Naive thymus-derived CD8-positive, alpha-beta T cell (primary cell): ENCODE measurements at regions not wholly inside any gene's neighbourhood (a gene's known extent, or its start where the extent isn't known, plus 50 kb on each side); places are given as distances from the start of the nearest gene placed in this dataset.
"Not testable (repeated sequence)": the region's sequence is repeated elsewhere in the genome, so short reads cannot be mapped to it uniquely, and the experiment has no call there.

ENCODE experiments used
- ATAC-seq, 2 donors: fragments of 150-1000 bp; cut with Tn5 transposase in 1 of 2; sonication (Bioruptor Pico), chemical (Tn5 transposase) in 1 of 2; 1 replicate in 1 of 2; 2 replicates in 1 of 2; pipeline ENCODE4 v1.10.0; 2021; ENCODE audit warnings: mild to moderate bottlenecking in 2 of 2, moderate library complexity in 2 of 2
- POLR2A ChIA-PET: fragments of 350-600 bp; sonication (Branson Sonifier 250); formaldehyde crosslinking; loops from one replicate; lab custom pipeline; 2021; ENCODE audit warnings: antibody characterized with exemption; lab: Charles Lee
- DNase-seq, 10 donors: peaks; one replicate each; pipeline versions ENCODE4 v3.0.0 to v3.0.0-alpha.2; 2020 to 2022
- H3K27ac Mint-ChIP-seq, 10 donors: one replicate each; pipeline ENCODE4 v1.8.0; 2020 to 2022; ENCODE audit warnings: mild to moderate bottlenecking in 10 of 10, mixed read lengths in 10 of 10, moderate library complexity in 4 of 10, inconsistent platforms in 1 of 10
- H3K27me3 Mint-ChIP-seq, 5 donors: one replicate each; pipeline ENCODE4 v1.8.0; 2021 to 2022; ENCODE audit warnings: mixed read lengths in 5 of 5
- H3K36me3 Mint-ChIP-seq, 3 donors: one replicate each; pipeline ENCODE4 v1.8.0; 2020 to 2022; ENCODE audit warnings: mixed read lengths in 3 of 3, mild to moderate bottlenecking in 2 of 3, inconsistent platforms in 1 of 3
- H3K4me1 Mint-ChIP-seq, 4 donors: one replicate each; pipeline ENCODE4 v1.8.0; 2021 to 2022; ENCODE audit warnings: mixed read lengths in 4 of 4
- H3K4me3 Mint-ChIP-seq, 10 donors: one replicate each; pipeline ENCODE4 v1.8.0; 2020 to 2022; ENCODE audit warnings: mild to moderate bottlenecking in 10 of 10, mixed read lengths in 10 of 10, moderate library complexity in 6 of 10, inconsistent platforms in 1 of 10
- H3K9me3 Mint-ChIP-seq, 9 donors: one replicate each; pipeline ENCODE4 v1.8.0; 2020 to 2022; ENCODE audit warnings: mixed read lengths in 9 of 9, mild to moderate bottlenecking in 3 of 9, inconsistent platforms in 1 of 9, moderate library complexity in 1 of 9

GRCh38 chr2:194327196-194327888, 1329.7 kb upstream of the SLC39A10 start:
- H3K36me3 Mint-ChIP-seq, result no peaks in the 10 kb centered on the region
- no peak overlapping the region for H3K4me3 Mint-ChIP-seq
- POLR2A ChIA-PET, result no interaction called here
- ATAC-seq, result no peak
- H3K27me3 Mint-ChIP-seq, result peaks cover 0 to 5% (median 0%) of the 10 kb centered on the region in 5 donors
- no peak overlapping the region for H3K27ac Mint-ChIP-seq
- H3K4me1 Mint-ChIP-seq, result no peaks in the 10 kb centered on the region
- peak in 1 of 10 donors; percentile 50 for DNase-seq
- H3K9me3 Mint-ChIP-seq, result no peaks in the 10 kb centered on the region

- H3K27me3 Mint-ChIP-seq, result no peaks in the 10 kb centered on the region
- no peaks in the 10 kb centered on the region for H3K9me3 Mint-ChIP-seq
- H3K36me3 Mint-ChIP-seq, result no peaks in the 10 kb centered on the region
- no peak for ATAC-seq
- POLR2A ChIA-PET, result no interaction called here
- H3K4me1 Mint-ChIP-seq, result no peaks in the 10 kb centered on the region
- no peak overlapping the region for H3K4me3 Mint-ChIP-seq
- DNase-seq, result no peak
- H3K27ac Mint-ChIP-seq, result no peak overlapping the region
Observed at GRCh38 chr2:194323740-194324139, 1333.3 kb upstream of the SLC39A10 start.

- ATAC-seq, result no peak
- POLR2A ChIA-PET, result no interaction called here
- Mint-ChIP-seq H3K27ac (no peak overlapping the region), H3K36me3 (no peaks in the 10 kb centered on the region), H3K4me3 (no peak overlapping the region), H3K4me1 (no peaks in the 10 kb centered on the region), H3K27me3 (no peaks in the 10 kb centered on the region), H3K9me3 (no peaks in the 10 kb centered on the region)
- DNase-seq, result no peak
Observed at GRCh38 chr2:194320520-194320919, 1336.5 kb upstream of the SLC39A10 start.

GRCh38 chr2:194319222-194319992, 1337.6 kb upstream of the SLC39A10 start:
- Mint-ChIP-seq H3K4me1 (no peaks in the 10 kb centered on the region), H3K36me3 (no peaks in the 10 kb centered on the region)

GRCh38 chr2:194314042-194314441, 1343.0 kb upstream of the SLC39A10 start:
- Mint-ChIP-seq H3K27ac (no peak overlapping the region), H3K36me3 (no peaks in the 10 kb centered on the region), H3K4me3 (no peak overlapping the region), H3K27me3 (no peaks in the 10 kb centered on the region), H3K9me3 (peaks cover 0 to 3% (median 0%) of the 10 kb centered on the region in 9 donors), H3K4me1 (no peaks in the 10 kb centered on the region)
- POLR2A ChIA-PET, result no interaction called here
- ATAC-seq, result no peak
- DNase-seq, result no peak

More at GRCh38 chr2:194319222-194319992, 1337.6 kb upstream of the SLC39A10 start:
- DNase-seq, result no peak
- no peaks in the 10 kb centered on the region for H3K27me3 Mint-ChIP-seq
- ATAC-seq, result no peak
- H3K4me3 Mint-ChIP-seq, result no peak overlapping the region
- no peaks in the 10 kb centered on the region for H3K9me3 Mint-ChIP-seq
- POLR2A ChIA-PET, result no interaction called here
- no peak overlapping the region for H3K27ac Mint-ChIP-seq

- no peak for ATAC-seq
- peaks cover 0 to 2% (median 0%) of the 10 kb centered on the region in 9 donors for H3K9me3 Mint-ChIP-seq
Observed at GRCh38 chr2:194304191-194304590, 1352.8 kb upstream of the SLC39A10 start.

GRCh38 chr2:194301946-194302345, 1355.1 kb upstream of the SLC39A10 start:
- Mint-ChIP-seq H3K36me3 (no peaks in the 10 kb centered on the region), H3K9me3 (peaks cover 0 to 2% (median 0%) of the 10 kb centered on the region in 9 donors), H3K4me1 (no peaks in the 10 kb centered on the region), H3K27me3 (no peaks in the 10 kb centered on the region), H3K27ac (no peak overlapping the region), H3K4me3 (no peak overlapping the region)
- POLR2A ChIA-PET, result no interaction called here
- ATAC-seq (no peak), DNase-seq (no peak)

More at GRCh38 chr2:194304191-194304590, 1352.8 kb upstream of the SLC39A10 start:
- no peak overlapping the region for H3K4me3 Mint-ChIP-seq
- H3K4me1 Mint-ChIP-seq, result no peaks in the 10 kb centered on the region
- DNase-seq, result no peak
- no peaks in the 10 kb centered on the region for H3K27me3 Mint-ChIP-seq
- POLR2A ChIA-PET, result no interaction called here
- no peak overlapping the region for H3K27ac Mint-ChIP-seq
- H3K36me3 Mint-ChIP-seq, result no peaks in the 10 kb centered on the region

GRCh38 chr2:194294156-194294555, 1362.9 kb upstream of the SLC39A10 start:
- no peak for DNase-seq
- ATAC-seq, result no peak
- Mint-ChIP-seq H3K36me3 (no peaks in the 10 kb centered on the region), H3K9me3 (no peaks in the 10 kb centered on the region), H3K4me3 (no peak overlapping the region), H3K27ac (no peak overlapping the region), H3K27me3 (peaks cover 0 to 2% (median 0%) of the 10 kb centered on the region in 5 donors), H3K4me1 (no peaks in the 10 kb centered on the region)
- POLR2A ChIA-PET, result no interaction called here

- no peaks in the 10 kb centered on the region for H3K4me1 Mint-ChIP-seq
- H3K9me3 Mint-ChIP-seq, result no peaks in the 10 kb centered on the region
- H3K27ac Mint-ChIP-seq, result no peak overlapping the region
- POLR2A ChIA-PET, result no interaction called here
- DNase-seq (no peak), ATAC-seq (no peak)
- no peaks in the 10 kb centered on the region for H3K36me3 Mint-ChIP-seq
- H3K27me3 Mint-ChIP-seq, result peaks cover 0 to 2% (median 0%) of the 10 kb centered on the region in 5 donors
- H3K4me3 Mint-ChIP-seq, result no peak overlapping the region
Observed at GRCh38 chr2:194291104-194291503, 1365.9 kb upstream of the SLC39A10 start.

- POLR2A ChIA-PET, result no interaction called here
- Mint-ChIP-seq H3K36me3 (no peaks in the 10 kb centered on the region), H3K4me3 (no peak overlapping the region), H3K9me3 (no peaks in the 10 kb centered on the region), H3K27me3 (peaks cover 0 to 2% (median 0%) of the 10 kb centered on the region in 5 donors), H3K27ac (no peak overlapping the region), H3K4me1 (no peaks in the 10 kb centered on the region)
- DNase-seq (no peak), ATAC-seq (no peak)
Observed at GRCh38 chr2:194289712-194290346, 1367.2 kb upstream of the SLC39A10 start.

GRCh38 chr2:194276667-194277066, 1380.4 kb upstream of the SLC39A10 start:
- DNase-seq, H3K36me3 Mint-ChIP-seq, H3K27ac Mint-ChIP-seq, POLR2A ChIA-PET, H3K4me1 Mint-ChIP-seq, H3K4me3 Mint-ChIP-seq, H3K9me3 Mint-ChIP-seq, ATAC-seq, H3K27me3 Mint-ChIP-seq: not testable (repeated sequence)

- no peak overlapping the region for H3K4me3 Mint-ChIP-seq
- no peaks in the 10 kb centered on the region for H3K4me1 Mint-ChIP-seq
- no peaks in the 10 kb centered on the region for H3K27me3 Mint-ChIP-seq
- POLR2A ChIA-PET, result no interaction called here
- H3K27ac Mint-ChIP-seq, result no peak overlapping the region
- no peaks in the 10 kb centered on the region for H3K9me3 Mint-ChIP-seq
- ATAC-seq (peak in 1 of 2 donors; percentile 18), DNase-seq (no peak)
- no peaks in the 10 kb centered on the region for H3K36me3 Mint-ChIP-seq
Observed at GRCh38 chr2:194271293-194271961, 1385.6 kb upstream of the SLC39A10 start.

GRCh38 chr2:194270648-194271047, 1386.4 kb upstream of the SLC39A10 start:
- POLR2A ChIA-PET, result no interaction called here
- no peaks in the 10 kb centered on the region for H3K4me1 Mint-ChIP-seq
- no peak overlapping the region for H3K27ac Mint-ChIP-seq
- no peak for ATAC-seq
- no peak overlapping the region for H3K4me3 Mint-ChIP-seq
- peaks cover 0 to under 1% (median 0%) of the 10 kb centered on the region in 5 donors for H3K27me3 Mint-ChIP-seq
- no peak for DNase-seq
- no peaks in the 10 kb centered on the region for H3K36me3 Mint-ChIP-seq
- H3K9me3 Mint-ChIP-seq, result no peaks in the 10 kb centered on the region
